ENCODE measurements at regions not wholly inside any gene's neighbourhood (a gene's known extent, or its start where the extent isn't known, plus 50 kb on each side); places are given as distances from the start of the nearest gene placed in this dataset.
"Not testable (repeated sequence)": the region's sequence is repeated elsewhere in the genome, so short reads cannot be mapped to it uniquely, and the experiment has no call there.

- H3K9me3 Mint-ChIP-seq: no peaks in the 10 kb centered on the region
- no peak overlapping the region for H3K4me3 Mint-ChIP-seq
- H3K4me1 Mint-ChIP-seq (ENCODE audit: low read depth): no peaks in the 10 kb centered on the region
- H3K36me3 Mint-ChIP-seq (ENCODE audit: low read depth): no peaks in the 10 kb centered on the region
- H3K27ac Mint-ChIP-seq: no peak overlapping the region
- H3K27me3 Mint-ChIP-seq (ENCODE audit: low read depth): no peaks in the 10 kb centered on the region
Observed at GRCh38 chr5:120159155-120159554, 304.9 kb upstream of the PRR16 start.

- H3K27ac Mint-ChIP-seq: no peak overlapping the region
- no peaks in the 10 kb centered on the region for H3K36me3 Mint-ChIP-seq (ENCODE audit: low read depth)
- no peak overlapping the region for H3K4me3 Mint-ChIP-seq
- no peaks in the 10 kb centered on the region for H3K9me3 Mint-ChIP-seq
- no peaks in the 10 kb centered on the region for H3K27me3 Mint-ChIP-seq (ENCODE audit: low read depth)
- no peaks in the 10 kb centered on the region for H3K4me1 Mint-ChIP-seq (ENCODE audit: low read depth)
Observed at GRCh38 chr5:120160124-120160895, 303.8 kb upstream of the PRR16 start.

- no peaks in the 10 kb centered on the region for H3K27me3 Mint-ChIP-seq (ENCODE audit: low read depth)
- no peak overlapping the region for H3K27ac Mint-ChIP-seq
- no peaks in the 10 kb centered on the region for H3K4me1 Mint-ChIP-seq (ENCODE audit: low read depth)
- H3K36me3 Mint-ChIP-seq (ENCODE audit: low read depth): no peaks in the 10 kb centered on the region
- H3K4me3 Mint-ChIP-seq: no peak overlapping the region
- H3K9me3 Mint-ChIP-seq: no peaks in the 10 kb centered on the region
Observed at GRCh38 chr5:120162321-120162720, 301.8 kb upstream of the PRR16 start.

- H3K4me1 Mint-ChIP-seq (ENCODE audit: low read depth): no peaks in the 10 kb centered on the region
- H3K27ac Mint-ChIP-seq: no peak overlapping the region
- H3K27me3 Mint-ChIP-seq (ENCODE audit: low read depth): no peaks in the 10 kb centered on the region
- no peaks in the 10 kb centered on the region for H3K9me3 Mint-ChIP-seq
- H3K4me3 Mint-ChIP-seq: no peak overlapping the region
- H3K36me3 Mint-ChIP-seq (ENCODE audit: low read depth): no peaks in the 10 kb centered on the region
Observed at GRCh38 chr5:120164037-120164436, 300.1 kb upstream of the PRR16 start.

GRCh38 chr5:120164986-120165385 is 299.1 kb upstream of the PRR16 start:
- Mint-ChIP-seq H3K4me1 (ENCODE audit: low read depth) (no peaks in the 10 kb centered on the region), H3K27me3 (ENCODE audit: low read depth) (no peaks in the 10 kb centered on the region), H3K36me3 (ENCODE audit: low read depth) (no peaks in the 10 kb centered on the region)

GRCh38 chr5:120173125-120173524 is 291.0 kb upstream of the PRR16 start:
- no peaks in the 10 kb centered on the region for H3K4me1 Mint-ChIP-seq (ENCODE audit: low read depth)
- no peak overlapping the region for H3K27ac Mint-ChIP-seq
- no peaks in the 10 kb centered on the region for H3K27me3 Mint-ChIP-seq (ENCODE audit: low read depth)
- H3K4me3 Mint-ChIP-seq: no peak overlapping the region
- H3K9me3 Mint-ChIP-seq: no peaks in the 10 kb centered on the region
- no peaks in the 10 kb centered on the region for H3K36me3 Mint-ChIP-seq (ENCODE audit: low read depth)

More at GRCh38 chr5:120164986-120165385, 299.1 kb upstream of the PRR16 start:
- Mint-ChIP-seq H3K4me3 (no peak overlapping the region), H3K9me3 (no peaks in the 10 kb centered on the region), H3K27ac (no peak overlapping the region)

GRCh38 chr5:120174089-120174488 is 290.0 kb upstream of the PRR16 start:
- H3K4me3 Mint-ChIP-seq: no peak overlapping the region
- no peaks in the 10 kb centered on the region for H3K4me1 Mint-ChIP-seq (ENCODE audit: low read depth)
- no peaks in the 10 kb centered on the region for H3K9me3 Mint-ChIP-seq
- no peaks in the 10 kb centered on the region for H3K27me3 Mint-ChIP-seq (ENCODE audit: low read depth)
- H3K27ac Mint-ChIP-seq: no peak overlapping the region
- no peaks in the 10 kb centered on the region for H3K36me3 Mint-ChIP-seq (ENCODE audit: low read depth)

- not testable (repeated sequence) for H3K9me3 Mint-ChIP-seq; H3K27me3 Mint-ChIP-seq (ENCODE audit: low read depth); H3K36me3 Mint-ChIP-seq (ENCODE audit: low read depth); H3K4me1 Mint-ChIP-seq (ENCODE audit: low read depth); H3K27ac Mint-ChIP-seq; H3K4me3 Mint-ChIP-seq
Observed at GRCh38 chr5:120181238-120181637, 282.9 kb upstream of the PRR16 start.

- H3K27ac Mint-ChIP-seq; H3K4me1 Mint-ChIP-seq (ENCODE audit: low read depth); H3K36me3 Mint-ChIP-seq (ENCODE audit: low read depth); H3K4me3 Mint-ChIP-seq; H3K9me3 Mint-ChIP-seq; H3K27me3 Mint-ChIP-seq (ENCODE audit: low read depth): not testable (repeated sequence)
Observed at GRCh38 chr5:120194650-120195049, 269.4 kb upstream of the PRR16 start.

- Mint-ChIP-seq H3K9me3 (no peaks in the 10 kb centered on the region), H3K27ac (no peak overlapping the region), H3K36me3 (ENCODE audit: low read depth) (no peaks in the 10 kb centered on the region)
Observed at GRCh38 chr5:120199559-120199958, 264.5 kb upstream of the PRR16 start.

GRCh38 chr5:120207129-120207528 is 257.0 kb upstream of the PRR16 start:
- Mint-ChIP-seq H3K9me3 (peaks cover 5% of the 10 kb centered on the region), H3K27me3 (ENCODE audit: low read depth) (no peaks in the 10 kb centered on the region), H3K36me3 (ENCODE audit: low read depth) (no peaks in the 10 kb centered on the region), H3K4me3 (no peak overlapping the region), H3K4me1 (ENCODE audit: low read depth) (no peaks in the 10 kb centered on the region), H3K27ac (no peak overlapping the region)

More at GRCh38 chr5:120199559-120199958, 264.5 kb upstream of the PRR16 start:
- H3K4me3 Mint-ChIP-seq: no peak overlapping the region
- no peaks in the 10 kb centered on the region for H3K27me3 Mint-ChIP-seq (ENCODE audit: low read depth)
- no peaks in the 10 kb centered on the region for H3K4me1 Mint-ChIP-seq (ENCODE audit: low read depth)

- Mint-ChIP-seq H3K4me3 (no peak overlapping the region), H3K9me3 (no peaks in the 10 kb centered on the region), H3K4me1 (ENCODE audit: low read depth) (no peaks in the 10 kb centered on the region), H3K27ac (no peak overlapping the region), H3K27me3 (ENCODE audit: low read depth) (no peaks in the 10 kb centered on the region), H3K36me3 (ENCODE audit: low read depth) (no peaks in the 10 kb centered on the region)
Observed at GRCh38 chr5:120217001-120217400, 247.1 kb upstream of the PRR16 start.

- Mint-ChIP-seq H3K9me3 (no peaks in the 10 kb centered on the region), H3K36me3 (ENCODE audit: low read depth) (no peaks in the 10 kb centered on the region), H3K27me3 (ENCODE audit: low read depth) (no peaks in the 10 kb centered on the region)
Observed at GRCh38 chr5:120219988-120220387, 244.1 kb upstream of the PRR16 start.

GRCh38 chr5:120225524-120225923 is 238.6 kb upstream of the PRR16 start:
- Mint-ChIP-seq H3K27ac (no peak overlapping the region), H3K36me3 (ENCODE audit: low read depth) (no peaks in the 10 kb centered on the region), H3K4me1 (ENCODE audit: low read depth) (no peaks in the 10 kb centered on the region), H3K4me3 (no peak overlapping the region), H3K9me3 (no peaks in the 10 kb centered on the region), H3K27me3 (ENCODE audit: low read depth) (no peaks in the 10 kb centered on the region)

More at GRCh38 chr5:120219988-120220387, 244.1 kb upstream of the PRR16 start:
- no peak overlapping the region for H3K27ac Mint-ChIP-seq
- H3K4me3 Mint-ChIP-seq: no peak overlapping the region
- H3K4me1 Mint-ChIP-seq (ENCODE audit: low read depth): no peaks in the 10 kb centered on the region

GRCh38 chr5:120228262-120229031 is 235.7 kb upstream of the PRR16 start:
- Mint-ChIP-seq H3K4me3 (no peak overlapping the region), H3K27me3 (ENCODE audit: low read depth) (no peaks in the 10 kb centered on the region), H3K27ac (no peak overlapping the region), H3K4me1 (ENCODE audit: low read depth) (no peaks in the 10 kb centered on the region), H3K9me3 (no peaks in the 10 kb centered on the region), H3K36me3 (ENCODE audit: low read depth) (no peaks in the 10 kb centered on the region)

Data from T-helper 1 cell treated with Interleukin-12 subunit alpha and Interleukin-12 subunit beta and Interleukin-4 antibody, amounts not matched to agents 30 μg/mL and 1 μg/mL, for 36 hours (primary cell).